ENCODE measurements at regions not wholly inside any gene's neighbourhood (a gene's known extent, or its start where the extent isn't known, plus 50 kb on each side); places are given as distances from the start of the nearest gene placed in this dataset.

- no peak for DNase-seq
- no peaks in the 10 kb centered on the region for H3K36me3 ChIP-seq
- H3K4me1 ChIP-seq, result no peaks in the 10 kb centered on the region
- ATAC-seq (ENCODE audit: low FRiP score in 2 of 2), result no peak
- H3K27ac ChIP-seq, result no peak overlapping the region
- no peaks in the 10 kb centered on the region for H3K9me3 ChIP-seq
- WGBS, 2 donors, result 74 to 86% methylated on average over 3 of the region's 3 CpGs
- no peak overlapping the region for H3K4me3 ChIP-seq
- H3K27me3 ChIP-seq, result no peaks in the 10 kb centered on the region
- TF ChIP-seq, protein P1, sequence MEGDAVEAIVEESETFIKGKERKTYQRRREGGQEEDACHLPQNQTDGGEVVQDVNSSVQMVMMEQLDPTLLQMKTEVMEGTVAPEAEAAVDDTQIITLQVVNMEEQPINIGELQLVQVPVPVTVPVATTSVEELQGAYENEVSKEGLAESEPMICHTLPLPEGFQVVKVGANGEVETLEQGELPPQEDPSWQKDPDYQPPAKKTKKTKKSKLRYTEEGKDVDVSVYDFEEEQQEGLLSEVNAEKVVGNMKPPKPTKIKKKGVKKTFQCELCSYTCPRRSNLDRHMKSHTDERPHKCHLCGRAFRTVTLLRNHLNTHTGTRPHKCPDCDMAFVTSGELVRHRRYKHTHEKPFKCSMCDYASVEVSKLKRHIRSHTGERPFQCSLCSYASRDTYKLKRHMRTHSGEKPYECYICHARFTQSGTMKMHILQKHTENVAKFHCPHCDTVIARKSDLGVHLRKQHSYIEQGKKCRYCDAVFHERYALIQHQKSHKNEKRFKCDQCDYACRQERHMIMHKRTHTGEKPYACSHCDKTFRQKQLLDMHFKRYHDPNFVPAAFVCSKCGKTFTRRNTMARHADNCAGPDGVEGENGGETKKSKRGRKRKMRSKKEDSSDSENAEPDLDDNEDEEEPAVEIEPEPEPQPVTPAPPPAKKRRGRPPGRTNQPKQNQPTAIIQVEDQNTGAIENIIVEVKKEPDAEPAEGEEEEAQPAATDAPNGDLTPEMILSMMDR (IDR thresholded peaks at IDR 0.05), result no peak
These were observed 247.6 kb upstream of the ANO3 start for GRCh38 chr11:26084313-26084712.

GRCh38 chr11:26086028-26086427 lies 245.9 kb upstream of the ANO3 start:
- TF ChIP-seq, protein P1 (IDR thresholded peaks at IDR 0.05), result no peak
- TF ChIP-seq POLR2A (IDR thresholded peaks at IDR 0.05) (no peak), POLR2AphosphoS5 (IDR thresholded peaks at IDR 0.05) (no peak), EP300 (IDR thresholded peaks at IDR 0.05) (no peak)
- Histone ChIP-seq H3K36me3 (no peaks in the 10 kb centered on the region), H3K4me3 (no peak overlapping the region), H3K27ac (no peak overlapping the region), H3K9me3 (no peaks in the 10 kb centered on the region), H3K27me3 (no peaks in the 10 kb centered on the region), H3K4me1 (no peaks in the 10 kb centered on the region)
- no peak for DNase-seq
- no peak for ATAC-seq (ENCODE audit: low FRiP score in 2 of 2)
- 59 to 67% methylated on average over 1 of the region's 1 CpG for WGBS, 2 donors

GRCh38 chr11:26087120-26087935 lies 244.6 kb upstream of the ANO3 start:
- DNase-seq (no peak), ATAC-seq (ENCODE audit: low FRiP score in 2 of 2) (no peak)
- H3K36me3 ChIP-seq, result no peaks in the 10 kb centered on the region
- H3K27ac ChIP-seq, result no peak overlapping the region
- H3K4me3 ChIP-seq, result no peak overlapping the region
- no peaks in the 10 kb centered on the region for H3K27me3 ChIP-seq
- TF ChIP-seq POLR2AphosphoS5 (IDR thresholded peaks at IDR 0.05) (no peak), EP300 (IDR thresholded peaks at IDR 0.05) (no peak), POLR2A (IDR thresholded peaks at IDR 0.05) (no peak)
- TF ChIP-seq, protein P1 (IDR thresholded peaks at IDR 0.05), result no peak
- no peaks in the 10 kb centered on the region for H3K4me1 ChIP-seq
- WGBS, 2 donors, result 93 to 96% methylated on average over 4 of the region's 4 CpGs
- no peaks in the 10 kb centered on the region for H3K9me3 ChIP-seq

- no peak for ATAC-seq (ENCODE audit: low FRiP score in 2 of 2)
- no peak for TF ChIP-seq POLR2AphosphoS5 (IDR thresholded peaks at IDR 0.05)
- Histone ChIP-seq H3K4me1 (no peaks in the 10 kb centered on the region), H3K36me3 (no peaks in the 10 kb centered on the region), H3K9me3 (no peaks in the 10 kb centered on the region), H3K4me3 (no peak overlapping the region), H3K27me3 (no peaks in the 10 kb centered on the region), H3K27ac (no peak overlapping the region)
- 44 to 69% methylated on average over 1 of the region's 1 CpG for WGBS, 2 donors
- DNase-seq, result no peak
These were observed 243.5 kb upstream of the ANO3 start for GRCh38 chr11:26088391-26088790.

DNA sequence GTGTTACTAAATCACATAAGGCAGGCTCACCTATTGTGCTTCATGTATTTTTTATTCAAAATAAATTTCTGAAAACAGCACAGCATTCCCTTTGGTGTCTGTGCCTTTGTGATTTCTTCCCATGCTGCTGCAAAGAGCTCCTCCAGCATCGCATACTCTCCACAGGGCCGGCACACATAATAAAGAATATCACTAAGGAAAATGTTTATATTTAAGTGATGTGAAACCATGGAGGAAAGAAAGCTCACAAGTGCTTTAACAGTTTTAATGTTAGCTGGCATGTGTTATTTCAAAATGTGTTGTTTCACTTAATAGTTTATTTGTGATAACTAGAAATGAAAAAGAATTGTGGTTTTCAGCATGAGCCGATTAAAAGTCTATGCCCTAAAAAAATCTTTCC lies 241.3 kb upstream of the ANO3 start:
- Histone ChIP-seq H3K27me3 (no peaks in the 10 kb centered on the region), H3K9me3 (no peaks in the 10 kb centered on the region), H3K27ac (no peak overlapping the region), H3K36me3 (no peaks in the 10 kb centered on the region), H3K4me1 (no peaks in the 10 kb centered on the region), H3K4me3 (no peak overlapping the region)
- no peak for ATAC-seq (ENCODE audit: low FRiP score in 2 of 2)
- TF ChIP-seq EP300 (IDR thresholded peaks at IDR 0.05) (no peak), POLR2AphosphoS5 (IDR thresholded peaks at IDR 0.05) (no peak), POLR2A (IDR thresholded peaks at IDR 0.05) (no peak)
- TF ChIP-seq, protein P1 (IDR thresholded peaks at IDR 0.05), result no peak
- 79 to 83% methylated on average over 3 of the region's 3 CpGs for WGBS, 2 donors
- DNase-seq, result no peak

Measured in upper lobe of left lung (tissue), 6 donors.